ENCODE measurements at regions not wholly inside any gene's neighbourhood (a gene's known extent, or its start where the extent isn't known, plus 50 kb on each side); places are given as distances from the start of the nearest gene placed in this dataset.

DNA sequence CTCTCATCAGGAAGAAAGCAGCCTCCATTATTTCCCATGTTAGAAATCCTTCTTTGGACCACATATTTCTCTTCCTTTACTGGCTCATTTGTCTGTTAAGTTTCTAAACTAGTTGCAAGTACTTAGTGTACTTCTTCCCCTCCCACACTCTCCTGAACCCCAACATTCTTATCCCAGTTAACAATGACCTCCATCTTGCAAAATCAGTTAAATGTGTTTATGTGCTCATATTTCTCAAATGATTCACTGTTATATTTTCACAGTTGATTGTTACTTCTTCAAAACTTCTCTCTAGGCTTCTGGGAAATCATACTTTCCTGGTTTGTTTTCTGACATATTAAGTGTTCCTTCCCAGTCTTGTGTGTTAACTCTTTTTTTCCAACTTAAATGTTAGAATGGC lies 856.9 kb downstream of the EPHA3 start:
- Histone ChIP-seq H3K9ac (ENCODE audit: insufficient read length, low read depth) (no peak overlapping the region), H3K4me1 (ENCODE audit: insufficient read depth, insufficient read length) (no peaks in the 10 kb centered on the region), H3K36me3 (ENCODE audit: insufficient read depth, insufficient read length, low read length) (no peaks in the 10 kb centered on the region), H3K9me3 (ENCODE audit: insufficient read depth, low read length) (0 out of 2 replicates have a peak, but pooled peaks cover 4% of the 10 kb centered on the region), H3K27me3 (ENCODE audit: insufficient read depth, insufficient read length) (no peaks in the 10 kb centered on the region), H3K4me3 (ENCODE audit: insufficient read length, low read depth) (no peak overlapping the region)
- TF ChIP-seq ZNF274 (IDR thresholded peaks at IDR 0.05; ENCODE audit: low read depth, low read length) = no peak
- no peak for TF ChIP-seq SUZ12 (IDR thresholded peaks at IDR 0.05; ENCODE audit: extremely low read depth, insufficient read depth, insufficient read length)
- no peak for TF ChIP-seq YY1 (IDR thresholded peaks at IDR 0.05; ENCODE audit: insufficient read depth, insufficient read length)
- DNase-seq (ENCODE audit: low read depth, low spot score) = no peak

DNA sequence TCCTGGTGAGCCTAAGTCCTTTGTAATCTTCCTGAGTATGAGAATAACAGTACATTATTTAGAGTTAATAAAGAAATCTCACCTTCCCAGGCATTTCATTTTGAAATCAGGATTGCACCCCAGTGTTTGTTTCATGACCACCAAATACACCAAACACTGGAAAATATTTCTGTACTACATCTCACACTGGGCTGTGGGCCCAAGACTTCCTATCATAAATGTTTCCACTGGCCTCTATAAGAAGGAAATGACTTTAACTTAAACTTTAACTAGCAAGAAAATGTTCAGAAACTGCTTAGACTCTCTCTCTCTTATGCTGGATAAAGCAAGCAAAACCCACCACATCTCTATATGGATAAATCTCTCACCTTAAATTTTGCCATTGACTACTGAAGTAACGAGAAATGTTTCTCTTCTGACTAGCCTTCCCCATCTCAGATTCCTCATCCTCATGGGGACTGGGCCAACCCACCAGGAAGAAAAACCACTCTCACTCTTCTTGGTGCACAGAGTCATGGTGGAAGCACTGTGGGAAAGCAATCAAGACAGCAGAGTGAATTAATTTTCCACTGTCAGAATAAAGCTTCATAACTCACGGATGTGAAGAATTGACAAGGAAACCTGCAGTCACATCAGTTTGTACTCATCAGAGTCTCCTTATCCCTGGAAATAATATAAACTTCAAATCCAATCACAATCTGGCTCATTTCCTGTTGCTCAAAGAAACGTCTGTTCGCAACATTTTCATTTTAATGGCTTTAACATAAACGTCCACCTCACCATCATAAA lies 859.6 kb downstream of the EPHA3 start:
- Histone ChIP-seq H3K27me3 (ENCODE audit: insufficient read depth, insufficient read length) (no peaks in the 10 kb centered on the region), H3K4me3 (ENCODE audit: insufficient read length, low read depth) (no peak overlapping the region), H3K36me3 (ENCODE audit: insufficient read depth, insufficient read length, low read length) (no peaks in the 10 kb centered on the region), H3K4me1 (ENCODE audit: insufficient read depth, insufficient read length) (no peaks in the 10 kb centered on the region), H3K9ac (ENCODE audit: insufficient read length, low read depth) (no peak overlapping the region), H3K9me3 (ENCODE audit: insufficient read depth, low read length) (0 out of 2 replicates have a peak, but pooled peaks cover 4% of the 10 kb centered on the region)
- no peak for DNase-seq (ENCODE audit: low read depth, low spot score)
- TF ChIP-seq YY1 (IDR thresholded peaks at IDR 0.05; ENCODE audit: insufficient read depth, insufficient read length) (no peak), SUZ12 (IDR thresholded peaks at IDR 0.05; ENCODE audit: extremely low read depth, insufficient read depth, insufficient read length) (no peak), ZNF274 (IDR thresholded peaks at IDR 0.05; ENCODE audit: low read depth, low read length) (no peak)

DNA sequence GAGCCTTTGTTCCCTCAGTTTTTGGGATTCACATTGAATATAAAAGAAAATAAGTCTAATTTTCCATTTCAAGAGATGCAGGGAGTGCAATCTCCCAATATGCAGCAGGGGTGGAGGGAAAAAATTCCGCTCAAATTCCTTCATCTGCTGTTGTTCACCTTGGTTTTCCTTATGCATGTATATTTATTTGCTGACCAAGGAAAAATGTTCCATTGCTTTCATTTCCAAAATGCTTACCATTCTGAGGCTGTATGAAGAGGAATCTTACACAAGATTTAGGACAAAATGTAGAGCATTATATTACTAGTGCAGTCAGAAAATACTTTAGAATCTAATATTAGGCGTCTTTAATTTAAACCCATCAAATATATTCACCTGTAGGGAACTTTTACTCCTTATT lies 863.9 kb downstream of the EPHA3 start:
- TF ChIP-seq SUZ12 (IDR thresholded peaks at IDR 0.05; ENCODE audit: extremely low read depth, insufficient read depth, insufficient read length) (no peak), ZNF274 (IDR thresholded peaks at IDR 0.05; ENCODE audit: low read depth, low read length) (no peak), YY1 (IDR thresholded peaks at IDR 0.05; ENCODE audit: insufficient read depth, insufficient read length) (no peak)

DNA sequence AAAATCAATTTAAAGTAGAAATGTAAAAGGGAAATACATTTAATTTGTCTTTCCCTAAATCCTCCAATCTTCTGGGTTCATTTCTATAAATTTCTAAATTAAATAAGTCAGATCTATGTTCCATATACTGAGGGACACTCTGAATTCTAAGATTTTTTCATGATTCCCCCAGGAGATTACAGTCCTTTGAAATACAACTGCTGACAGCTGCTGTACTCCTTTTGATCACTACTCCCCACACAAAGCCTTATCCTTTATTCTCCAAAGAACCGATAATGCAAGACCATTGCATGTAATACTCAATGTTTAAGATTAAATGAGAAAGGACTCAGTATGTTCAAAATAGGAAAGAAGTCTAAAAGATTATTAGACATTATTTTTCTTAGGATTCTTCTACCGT lies 865.7 kb downstream of the EPHA3 start:
- DNase-seq (ENCODE audit: low read depth, low spot score) = no peak
- Histone ChIP-seq H3K4me1 (ENCODE audit: insufficient read depth, insufficient read length) (no peaks in the 10 kb centered on the region), H3K9me3 (ENCODE audit: insufficient read depth, low read length) (no peaks in the 10 kb centered on the region), H3K9ac (ENCODE audit: insufficient read length, low read depth) (no peak overlapping the region), H3K4me3 (ENCODE audit: insufficient read length, low read depth) (no peak overlapping the region), H3K36me3 (ENCODE audit: insufficient read depth, insufficient read length, low read length) (no peaks in the 10 kb centered on the region), H3K27me3 (ENCODE audit: insufficient read depth, insufficient read length) (no peaks in the 10 kb centered on the region)
- TF ChIP-seq SUZ12 (IDR thresholded peaks at IDR 0.05; ENCODE audit: extremely low read depth, insufficient read depth, insufficient read length) (no peak), YY1 (IDR thresholded peaks at IDR 0.05; ENCODE audit: insufficient read depth, insufficient read length) (no peak), ZNF274 (IDR thresholded peaks at IDR 0.05; ENCODE audit: low read depth, low read length) (no peak)

More for the DNA sequence above, 863.9 kb downstream of the EPHA3 start:
- H3K9me3 ChIP-seq (ENCODE audit: insufficient read depth, low read length) = 0 out of 2 replicates have a peak, but pooled peaks cover 4% of the 10 kb centered on the region
- H3K27me3 ChIP-seq (ENCODE audit: insufficient read depth, insufficient read length) = no peaks in the 10 kb centered on the region
- H3K9ac ChIP-seq (ENCODE audit: insufficient read length, low read depth) = no peak overlapping the region
- DNase-seq (ENCODE audit: low read depth, low spot score) = no peak
- no peak overlapping the region for H3K4me3 ChIP-seq (ENCODE audit: insufficient read length, low read depth)
- no peaks in the 10 kb centered on the region for H3K4me1 ChIP-seq (ENCODE audit: insufficient read depth, insufficient read length)
- no peaks in the 10 kb centered on the region for H3K36me3 ChIP-seq (ENCODE audit: insufficient read depth, insufficient read length, low read length)

- Histone ChIP-seq H3K9me3 (ENCODE audit: insufficient read depth, low read length) (no peaks in the 10 kb centered on the region), H3K27me3 (ENCODE audit: insufficient read depth, insufficient read length) (no peaks in the 10 kb centered on the region), H3K4me3 (ENCODE audit: insufficient read length, low read depth) (no peak overlapping the region), H3K36me3 (ENCODE audit: insufficient read depth, insufficient read length, low read length) (no peaks in the 10 kb centered on the region), H3K9ac (ENCODE audit: insufficient read length, low read depth) (no peak overlapping the region), H3K4me1 (ENCODE audit: insufficient read depth, insufficient read length) (no peaks in the 10 kb centered on the region)
- TF ChIP-seq ZNF274 (IDR thresholded peaks at IDR 0.05; ENCODE audit: low read depth, low read length) (no peak), YY1 (IDR thresholded peaks at IDR 0.05; ENCODE audit: insufficient read depth, insufficient read length) (no peak), SUZ12 (IDR thresholded peaks at IDR 0.05; ENCODE audit: extremely low read depth, insufficient read depth, insufficient read length) (no peak)
- DNase-seq (ENCODE audit: low read depth, low spot score) = no peak
Observed at GRCh38 chr3:89974903-89975519, 867.6 kb downstream of the EPHA3 start.

- no peak for DNase-seq (ENCODE audit: low read depth, low spot score)
- Histone ChIP-seq H3K4me1 (ENCODE audit: insufficient read depth, insufficient read length) (no peaks in the 10 kb centered on the region), H3K9ac (ENCODE audit: insufficient read length, low read depth) (no peak overlapping the region), H3K9me3 (ENCODE audit: insufficient read depth, low read length) (peaks cover 5% of the 10 kb centered on the region), H3K36me3 (ENCODE audit: insufficient read depth, insufficient read length, low read length) (no peaks in the 10 kb centered on the region), H3K4me3 (ENCODE audit: insufficient read length, low read depth) (no peak overlapping the region), H3K27me3 (ENCODE audit: insufficient read depth, insufficient read length) (no peaks in the 10 kb centered on the region)
- TF ChIP-seq ZNF274 (IDR thresholded peaks at IDR 0.05; ENCODE audit: low read depth, low read length) (no peak), SUZ12 (IDR thresholded peaks at IDR 0.05; ENCODE audit: extremely low read depth, insufficient read depth, insufficient read length) (no peak), YY1 (IDR thresholded peaks at IDR 0.05; ENCODE audit: insufficient read depth, insufficient read length) (no peak)
Observed at GRCh38 chr3:89983449-89983848, 876.0 kb downstream of the EPHA3 start.

- Histone ChIP-seq H3K36me3 (ENCODE audit: insufficient read depth, insufficient read length, low read length) (no peaks in the 10 kb centered on the region), H3K4me1 (ENCODE audit: insufficient read depth, insufficient read length) (no peaks in the 10 kb centered on the region), H3K9me3 (ENCODE audit: insufficient read depth, low read length) (no peaks in the 10 kb centered on the region), H3K27me3 (ENCODE audit: insufficient read depth, insufficient read length) (no peaks in the 10 kb centered on the region), H3K9ac (ENCODE audit: insufficient read length, low read depth) (no peak overlapping the region), H3K4me3 (ENCODE audit: insufficient read length, low read depth) (no peak overlapping the region)
- TF ChIP-seq YY1 (IDR thresholded peaks at IDR 0.05; ENCODE audit: insufficient read depth, insufficient read length) (no peak), ZNF274 (IDR thresholded peaks at IDR 0.05; ENCODE audit: low read depth, low read length) (no peak), SUZ12 (IDR thresholded peaks at IDR 0.05; ENCODE audit: extremely low read depth, insufficient read depth, insufficient read length) (no peak)
- no peak for DNase-seq (ENCODE audit: low read depth, low spot score)
Observed at GRCh38 chr3:90005281-90005847, 897.9 kb downstream of the EPHA3 start.
